IMR-90 (cell line): ENCODE measurements at regions not wholly inside any gene's neighbourhood (a gene's known extent, or its start where the extent isn't known, plus 50 kb on each side); places are given as distances from the start of the nearest gene placed in this dataset.

Experiments
- ATAC-seq: fragments of 200-7000 bp; cut with Tn5 transposase; 2 replicates; pipeline ENCODE4 v1.9.1; 2020; ENCODE audit warnings: low read depth, mild to moderate bottlenecking, moderate library complexity
- BruUV-seq: library from RNA; stranded (reverse); fragments of 400-500 nt; replicated peaks from 2 replicates; lab custom pipeline; 2021; lab: Mats Ljungman, UMichigan
- CTCF ChIA-PET: fragments of 300-600 bp; formaldehyde crosslinking; extraction: SDS; loops from one replicate; lab custom pipeline; 2021; ENCODE audit warnings: antibody characterized with exemption; lab: Yijun Ruan, JAX
- POLR2A ChIA-PET: fragments of 300-600 bp; sonication (Branson Sonifier 250); formaldehyde crosslinking; loops from one replicate; lab custom pipeline; 2022; ENCODE audit warnings: antibody characterized with exemption; ENCODE audit not compliant: unreplicated experiment; lab: Charles Lee
- DNase-seq: peaks from one replicate; pipeline ENCODE4 v3.0.0; 2013
- H2AFZ ChIP-seq: replicated peaks from 2 replicates; pipeline ENCODE3; 2013; ENCODE audit warnings: low read length, mild to moderate bottlenecking; ENCODE audit not compliant: poor library complexity
- H2AK5ac ChIP-seq: 2 replicates; pipeline ENCODE4 v1.6.1; 2013; ENCODE audit warnings: low read depth, low read length, inconsistent platforms
- H2AK9ac ChIP-seq: replicated peaks from 2 replicates; pipeline ENCODE3; 2013; ENCODE audit warnings: mild to moderate bottlenecking, low read depth, low read length, moderate library complexity; ENCODE audit not compliant: poor library complexity
- H2BK120ac ChIP-seq: 2 replicates; pipeline ENCODE4 v1.6.1; 2013; ENCODE audit warnings: low read depth, low read length, inconsistent platforms
- H2BK15ac ChIP-seq: 3 replicates; pipeline ENCODE4 v1.6.1; 2013; ENCODE audit warnings: low read depth, low read length, inconsistent platforms
- H2BK20ac ChIP-seq: 2 replicates; pipeline ENCODE4 v1.6.1; 2013; ENCODE audit warnings: low read depth, mild to moderate bottlenecking, inconsistent platforms, low read length, moderate library complexity
- H2BK5ac ChIP-seq: 2 replicates; pipeline ENCODE4 v1.6.1; 2013; ENCODE audit warnings: mild to moderate bottlenecking, low read depth, low read length, inconsistent platforms; ENCODE audit not compliant: poor library complexity, severe bottlenecking
- H3K14ac ChIP-seq: replicated peaks from 2 replicates; pipeline ENCODE4 v1.6.1; 2013; ENCODE audit warnings: low read depth, low read length, inconsistent platforms
- H3K18ac ChIP-seq: 2 replicates; pipeline ENCODE4 v1.6.1; 2013; ENCODE audit warnings: low read depth, low read length, control low read depth
- H3K23ac ChIP-seq: 2 replicates; pipeline ENCODE4 v1.6.1; 2013; ENCODE audit warnings: low read depth, low read length, inconsistent platforms
- H3K27ac ChIP-seq: 2 replicates; pipeline ENCODE4 v1.5.1; 2013; ENCODE audit warnings: mild to moderate bottlenecking, control low read depth, low read length; ENCODE audit not compliant: insufficient read depth
- H3K27me3 ChIP-seq: 2 replicates; pipeline ENCODE4 v1.6.1; 2013; ENCODE audit warnings: low read length; ENCODE audit not compliant: control insufficient read depth, insufficient read depth
- H3K36me3 ChIP-seq: 2 replicates; pipeline ENCODE4 v1.6.1; 2013; ENCODE audit warnings: low read length, mixed read lengths; ENCODE audit not compliant: control insufficient read depth, insufficient read depth
- H3K4ac ChIP-seq: 2 replicates; pipeline ENCODE4 v1.6.1; 2013; ENCODE audit warnings: low read depth, low read length, inconsistent platforms
- H3K4me1 ChIP-seq: 2 replicates; pipeline ENCODE4 v1.6.1; 2013; ENCODE audit warnings: low read length, mixed read lengths; ENCODE audit not compliant: control insufficient read depth, insufficient read depth
- H3K4me2 ChIP-seq: 2 replicates; pipeline ENCODE4 v1.6.1; 2013; ENCODE audit warnings: low read depth, mild to moderate bottlenecking, control low read depth, low read length, moderate library complexity
- H3K4me3 ChIP-seq: 2 replicates; pipeline ENCODE4 v1.5.1; 2013; ENCODE audit warnings: low read depth, mild to moderate bottlenecking, control low read depth, low read length, moderate library complexity; ENCODE audit not compliant: insufficient read depth
- H3K56ac ChIP-seq: 2 replicates; pipeline ENCODE4 v1.6.1; 2013; ENCODE audit warnings: low read length, inconsistent platforms; ENCODE audit not compliant: insufficient read depth; ENCODE audit errors: extremely low read depth
- H3K79me1 ChIP-seq, 2 experiments: 2 replicates each; pipeline ENCODE4 v1.6.1; 2013; ENCODE audit warnings: low read length in 2 of 2, inconsistent platforms in 1 of 2, low read depth in 1 of 2
- H3K9ac ChIP-seq: 2 replicates; pipeline ENCODE4 v1.6.1; 2013; ENCODE audit warnings: low read depth, low read length, control low read depth
- H3K9me1 ChIP-seq: 2 replicates; pipeline ENCODE4 v1.6.1; 2013; ENCODE audit warnings: low read length, inconsistent platforms; ENCODE audit not compliant: insufficient read depth
- H3K9me3 ChIP-seq: 2 replicates; pipeline ENCODE4 v1.6.1; 2013; ENCODE audit warnings: low read length; ENCODE audit not compliant: control insufficient read depth, insufficient read depth
- H4K20me1 ChIP-seq: 2 replicates; pipeline ENCODE4 v1.6.1; 2013; ENCODE audit warnings: low read length, inconsistent platforms; ENCODE audit not compliant: insufficient read depth
- H4K5ac ChIP-seq: 2 replicates; pipeline ENCODE4 v1.6.1; 2013; ENCODE audit warnings: mild to moderate bottlenecking, low read depth, low read length, control low read depth
- H4K8ac ChIP-seq, 2 experiments: 2 replicates each; pipeline ENCODE4 v1.6.1; 2013; ENCODE audit warnings: low read depth in 2 of 2, low read length in 2 of 2, control low read depth in 1 of 2, inconsistent platforms in 1 of 2
- H4K91ac ChIP-seq: 2 replicates; pipeline ENCODE4 v1.6.1; 2013; ENCODE audit warnings: low read depth, low read length, inconsistent platforms; ENCODE audit not compliant: insufficient read depth
- BHLHE40 ChIP-seq: fragments of 150-350 bp; IDR thresholded peaks from 2 replicates; pipeline ENCODE4 v1.6.1; 2016; ENCODE audit warnings: mild to moderate bottlenecking, low read depth, low read length
- CEBPB ChIP-seq: IDR thresholded peaks from 2 replicates; pipeline ENCODE4 v1.6.1; 2012; ENCODE audit warnings: low read depth, low read length, improper control_type of control experiment
- CHD1 ChIP-seq: IDR thresholded peaks from 2 replicates; pipeline ENCODE4 v1.6.1; 2012; ENCODE audit warnings: low read depth, low read length, improper control_type of control experiment
- ELK1 ChIP-seq: fragments of 150-350 bp; IDR thresholded peaks from 2 replicates; pipeline ENCODE4 v1.6.1; 2016; ENCODE audit warnings: low read depth, mild to moderate bottlenecking, low read length, moderate library complexity, borderline replicate concordance
- FOS ChIP-seq: fragments of 150-350 bp; IDR thresholded peaks from 2 replicates; pipeline ENCODE4 v1.6.1; 2016; ENCODE audit warnings: low read depth, low read length
- MAFK ChIP-seq: IDR thresholded peaks from 2 replicates; pipeline ENCODE4 v1.6.1; 2012; ENCODE audit warnings: low read depth, low read length, improper control_type of control experiment
- MAZ ChIP-seq: IDR thresholded peaks from 2 replicates; pipeline ENCODE4 v1.6.1; 2012; ENCODE audit warnings: low read depth, mild to moderate bottlenecking, low read length, improper control_type of control experiment, moderate library complexity, borderline replicate concordance
- MXI1 ChIP-seq: IDR thresholded peaks from 2 replicates; pipeline ENCODE4 v1.6.1; 2012; ENCODE audit warnings: low read depth, mild to moderate bottlenecking, low read length, moderate library complexity, borderline replicate concordance
- NFE2L2 ChIP-seq: fragments of 150-350 bp; IDR thresholded peaks from 2 replicates; pipeline ENCODE4 v1.6.1; 2016; ENCODE audit warnings: low read depth, mild to moderate bottlenecking, low read length
- POLR2A ChIP-seq: IDR thresholded peaks from 2 replicates; pipeline ENCODE4 v1.6.1; 2012; ENCODE audit warnings: mild to moderate bottlenecking, low read depth, low read length
- RAD21 ChIP-seq: IDR thresholded peaks from 2 replicates; pipeline ENCODE4 v1.6.1; 2012; ENCODE audit warnings: low read length, improper control_type of control experiment
- RCOR1 ChIP-seq: IDR thresholded peaks from 2 replicates; pipeline ENCODE4 v1.6.1; 2012; ENCODE audit warnings: mild to moderate bottlenecking, low read length, improper control_type of control experiment; ENCODE audit not compliant: insufficient replicate concordance
- RFX5 ChIP-seq: IDR thresholded peaks from 2 replicates; pipeline ENCODE4 v1.8.0; 2012; ENCODE audit warnings: low read depth, mild to moderate bottlenecking, low read length, moderate library complexity
- SMC3 ChIP-seq: fragments of 150-350 bp; IDR thresholded peaks from 2 replicates; pipeline ENCODE4 v1.6.1; 2016; ENCODE audit warnings: low read depth, mild to moderate bottlenecking, antibody characterized with exemption, low read length, moderate library complexity
- USF2 ChIP-seq: fragments of 150-350 bp; IDR thresholded peaks from 2 replicates; pipeline ENCODE4 v1.6.1; 2017; ENCODE audit warnings: mild to moderate bottlenecking, antibody characterized with exemption, low read length, low read depth
- WGBS, 2 experiments: methylation state at CpG; one replicate each; pipeline versions ENCODE4 v1.1.5 to v1.1.7; 2013; ENCODE audit warnings: missing lambda C conversion rate in 2 of 2; ENCODE audit not compliant: insufficient read length in 1 of 2; ENCODE audit errors: extremely low coverage in 2 of 2; 5-methylcytosine and 5-hydroxymethylcytosine counted together
- dilution Hi-C: fragments of 300-500 bp; cut with HindIII; formaldehyde crosslinking; loops from one replicate; pipeline ENCODE4 v1.14.3; 2018; ENCODE audit warnings: low sequenced_read_pairs; ENCODE audit not compliant: unreplicated experiment
- in situ Hi-C: fragments of 300-500 bp; cut with MboI; formaldehyde crosslinking; loops from 3 replicates; pipeline ENCODE4 v1.14.3; 2019; ENCODE audit warnings: low sequenced_read_pairs, inconsistent platforms, mixed read lengths
- intact Hi-C: fragments of 100-400 bp; cut with micrococcal nuclease; formaldehyde crosslinking; loops from 2 replicates; pipeline ENCODE4 v1.10.0; 2022
- TF ChIP-seq, protein P1 (sequence below): conservative IDR thresholded peaks from 2 replicates; pipeline ENCODE4 v1.5.1; 2012; ENCODE audit warnings: mild to moderate bottlenecking, low read depth, low read length, improper control_type of control experiment

DNA sequence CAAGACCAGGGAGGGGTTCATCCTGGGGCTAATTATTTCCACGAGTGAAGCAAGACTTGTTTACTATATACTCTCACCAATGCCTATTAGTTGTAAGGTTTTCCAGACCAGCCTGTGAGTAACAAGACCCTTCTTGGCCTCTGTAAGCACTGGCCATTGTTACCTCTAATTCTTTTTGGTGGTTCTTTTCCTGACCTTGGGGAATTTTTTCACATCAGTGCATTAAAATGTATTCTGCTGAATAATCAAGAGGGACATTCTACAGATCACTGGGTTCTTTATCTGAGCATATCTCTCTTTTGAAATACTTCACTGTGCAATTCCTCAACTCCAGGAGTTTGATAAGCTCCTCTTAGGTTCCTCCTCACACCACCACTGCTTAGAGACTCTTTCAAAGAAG, 909.9 kb upstream of the ACVR2A start:
- Histone ChIP-seq H4K91ac (no peak overlapping the region), H3K56ac (no peak overlapping the region), H3K23ac (no peak overlapping the region), H2AFZ (no peak overlapping the region), H3K27me3 (no peaks in the 10 kb centered on the region), H2BK5ac (no peak overlapping the region), H2BK15ac (no peak overlapping the region), H2AK9ac (no peak overlapping the region), H3K18ac (no peak overlapping the region), H3K27ac (no peak overlapping the region), H3K9ac (no peak overlapping the region), H4K20me1 (no peaks in the 10 kb centered on the region), H3K4me2 (no peak overlapping the region), H4K5ac (no peak overlapping the region), H3K36me3 (no peaks in the 10 kb centered on the region), H3K79me1 (no peaks in the 10 kb centered on the region), H3K9me3 (no peaks in the 10 kb centered on the region), H2AK5ac (no peak overlapping the region), H3K9me1 (no peaks in the 10 kb centered on the region), H3K4me1 (no peaks in the 10 kb centered on the region; the same call in 1 of the 2 replicates), H2BK20ac (no peak overlapping the region), H2BK120ac (no peak overlapping the region), H3K14ac (no peak overlapping the region), H3K4me3 (no peak overlapping the region), H4K8ac (no peak overlapping the region), H3K4ac (no peak overlapping the region)
- TF ChIP-seq BHLHE40 (no peak), ELK1 (no peak), FOS (no peak), CEBPB (no peak), CHD1 (no peak), NFE2L2 (no peak), POLR2A (no peak), RCOR1 (no peak), USF2 (no peak), MXI1 (no peak), MAFK (no peak), RFX5 (no peak), RAD21 (no peak), SMC3 (no peak), MAZ (no peak)
- TF ChIP-seq, protein P1, sequence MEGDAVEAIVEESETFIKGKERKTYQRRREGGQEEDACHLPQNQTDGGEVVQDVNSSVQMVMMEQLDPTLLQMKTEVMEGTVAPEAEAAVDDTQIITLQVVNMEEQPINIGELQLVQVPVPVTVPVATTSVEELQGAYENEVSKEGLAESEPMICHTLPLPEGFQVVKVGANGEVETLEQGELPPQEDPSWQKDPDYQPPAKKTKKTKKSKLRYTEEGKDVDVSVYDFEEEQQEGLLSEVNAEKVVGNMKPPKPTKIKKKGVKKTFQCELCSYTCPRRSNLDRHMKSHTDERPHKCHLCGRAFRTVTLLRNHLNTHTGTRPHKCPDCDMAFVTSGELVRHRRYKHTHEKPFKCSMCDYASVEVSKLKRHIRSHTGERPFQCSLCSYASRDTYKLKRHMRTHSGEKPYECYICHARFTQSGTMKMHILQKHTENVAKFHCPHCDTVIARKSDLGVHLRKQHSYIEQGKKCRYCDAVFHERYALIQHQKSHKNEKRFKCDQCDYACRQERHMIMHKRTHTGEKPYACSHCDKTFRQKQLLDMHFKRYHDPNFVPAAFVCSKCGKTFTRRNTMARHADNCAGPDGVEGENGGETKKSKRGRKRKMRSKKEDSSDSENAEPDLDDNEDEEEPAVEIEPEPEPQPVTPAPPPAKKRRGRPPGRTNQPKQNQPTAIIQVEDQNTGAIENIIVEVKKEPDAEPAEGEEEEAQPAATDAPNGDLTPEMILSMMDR = no peak
- in situ Hi-C loops = no loop called here
- ATAC-seq = no peak
- no TSS peak for BruUV-seq
- dilution Hi-C loops = no loop called here
- POLR2A ChIA-PET = no interaction called here
- DNase-seq = no peak
- intact Hi-C loops = no loop called here
- no CpG with 5 or more reads among the region's 1 CpG for WGBS, 2 experiments
- CTCF ChIA-PET = no interaction called here
